MM.1S (cell line): ENCODE measurements at regions not wholly inside any gene's neighbourhood (a gene's known extent, or its start where the extent isn't known, plus 50 kb on each side); places are given as distances from the start of the nearest gene placed in this dataset.

Source experiments
- DNase-seq: peaks from one replicate; pipeline ENCODE4 v3.0.0-alpha.2; 2015
- H2AFZ ChIP-seq: fragments of 300-600 bp; sonication (generic); 2 replicates; pipeline ENCODE4 v1.6.0; 2016; ENCODE audit warnings: antibody characterized with exemption, low read length
- H3F3A ChIP-seq: fragments of 300-600 bp; sonication (generic); 2 replicates; pipeline ENCODE4 v1.6.1; 2016; ENCODE audit warnings: mild to moderate bottlenecking, antibody characterized with exemption, low read length, moderate library complexity, mixed read lengths; ENCODE audit not compliant: insufficient read depth
- H3K27ac ChIP-seq: fragments of 300-600 bp; sonication (generic); 2 replicates; pipeline ENCODE4 v1.5.1; 2016; ENCODE audit warnings: mild to moderate bottlenecking, low read length
- H3K27me3 ChIP-seq: fragments of 300-600 bp; sonication (generic); replicated peaks from 2 replicates; pipeline ENCODE4 v1.6.0; 2016; ENCODE audit warnings: low read length; ENCODE audit not compliant: insufficient read depth
- H3K36me3 ChIP-seq: fragments of 300-600 bp; sonication (generic); replicated peaks from 2 replicates; pipeline ENCODE4 v1.6.1; 2016; ENCODE audit warnings: mild to moderate bottlenecking, low read length, mixed read lengths; ENCODE audit not compliant: insufficient read depth
- H3K4me1 ChIP-seq: fragments of 300-600 bp; sonication (generic); 2 replicates; pipeline ENCODE4 v1.6.1; 2016; ENCODE audit warnings: low read length, mixed read lengths
- H3K4me2 ChIP-seq: fragments of 300-600 bp; sonication (generic); 2 replicates; pipeline ENCODE4 v1.6.0; 2016; ENCODE audit warnings: low read depth, low read length
- H3K4me3 ChIP-seq: fragments of 300-600 bp; sonication (generic); 2 replicates; pipeline ENCODE4 v1.5.1; 2016; ENCODE audit warnings: low read length, mixed read lengths
- H3K79me2 ChIP-seq: fragments of 300-600 bp; sonication (generic); 2 replicates; pipeline ENCODE4 v1.6.1; 2016; ENCODE audit warnings: mixed run types, low read length, mixed read lengths
- H3K9ac ChIP-seq: fragments of 300-600 bp; sonication (generic); 2 replicates; pipeline ENCODE4 v1.6.1; 2016; ENCODE audit warnings: low read length, mixed read lengths
- H3K9me2 ChIP-seq: fragments of 300-600 bp; sonication (generic); replicated peaks from 2 replicates; pipeline ENCODE4 v1.6.1; 2016; ENCODE audit warnings: mild to moderate bottlenecking, low read length, mixed read lengths; ENCODE audit not compliant: insufficient read depth
- H3K9me3 ChIP-seq: fragments of 300-600 bp; sonication (generic); replicated peaks from 2 replicates; pipeline ENCODE4 v1.6.1; 2016; ENCODE audit warnings: mild to moderate bottlenecking, low read length, mixed read lengths; ENCODE audit not compliant: insufficient read depth
- H4K20me1 ChIP-seq: fragments of 300-600 bp; sonication (generic); 2 replicates; pipeline ENCODE4 v1.6.1; 2016; ENCODE audit warnings: mild to moderate bottlenecking, low read length, moderate library complexity, mixed read lengths; ENCODE audit not compliant: insufficient read depth
- CTCF ChIP-seq: fragments of 300-600 bp; sonication (generic); IDR thresholded peaks from 2 replicates; pipeline ENCODE4 v1.5.1; 2016; ENCODE audit warnings: antibody characterized with exemption, low read length, mixed read lengths
- EZH2 ChIP-seq: fragments of 300-600 bp; sonication (generic); optimal IDR thresholded peaks from 2 replicates; pipeline ENCODE3; 2017; ENCODE audit warnings: low read depth, mild to moderate bottlenecking, antibody characterized with exemption, low read length, mixed read lengths
- EZH2phosphoT487 ChIP-seq: fragments of 300-600 bp; sonication (generic); IDR thresholded peaks from 2 replicates; pipeline ENCODE4 v1.6.1; 2018; ENCODE audit warnings: antibody characterized with exemption, low read length

- H3K9me3 ChIP-seq: no peaks in the 10 kb centered on the region
- H4K20me1 ChIP-seq: no peaks in the 10 kb centered on the region
- no peaks in the 10 kb centered on the region for H3K9me2 ChIP-seq
- no peak overlapping the region for H3K9ac ChIP-seq
- TF ChIP-seq EZH2phosphoT487: no peak
- no peak for TF ChIP-seq CTCF
- TF ChIP-seq EZH2: no peak
- H3F3A ChIP-seq: no peaks in the 10 kb centered on the region
- DNase-seq: no peak
- H3K27ac ChIP-seq: no peak overlapping the region
- no peak overlapping the region for H3K4me3 ChIP-seq
- no peaks in the 10 kb centered on the region for H3K27me3 ChIP-seq
- H3K79me2 ChIP-seq: no peaks in the 10 kb centered on the region
- H2AFZ ChIP-seq: no peak overlapping the region
- no peaks in the 10 kb centered on the region for H3K36me3 ChIP-seq
- H3K4me1 ChIP-seq: no peaks in the 10 kb centered on the region
- H3K4me2 ChIP-seq: no peak overlapping the region
Observed at GRCh38 chr7:46191776-46192175, 270.7 kb upstream of the IGFBP3 start.

- no peak for DNase-seq
- no peak overlapping the region for H3K9ac ChIP-seq
- H3K4me2 ChIP-seq: no peak overlapping the region
- no peaks in the 10 kb centered on the region for H3K9me2 ChIP-seq
- H3K36me3 ChIP-seq: no peaks in the 10 kb centered on the region
- H3K27me3 ChIP-seq: no peaks in the 10 kb centered on the region
- H3F3A ChIP-seq: no peaks in the 10 kb centered on the region
- 0 out of 2 replicates have a peak, but pooled peaks cover 2% of the 10 kb centered on the region for H3K4me1 ChIP-seq
- TF ChIP-seq CTCF (no peak), EZH2phosphoT487 (no peak), EZH2 (no peak)
- no peaks in the 10 kb centered on the region for H4K20me1 ChIP-seq
- H2AFZ ChIP-seq: no peak overlapping the region
- H3K9me3 ChIP-seq: no peaks in the 10 kb centered on the region
- H3K27ac ChIP-seq: no peak overlapping the region
- H3K79me2 ChIP-seq: no peaks in the 10 kb centered on the region
- H3K4me3 ChIP-seq: no peak overlapping the region
Observed at GRCh38 chr7:46191296-46191695, 270.2 kb upstream of the IGFBP3 start.

- no peak overlapping the region for H3K9ac ChIP-seq
- H3K9me2 ChIP-seq: no peaks in the 10 kb centered on the region
Observed at GRCh38 chr7:46189255-46189790, 268.3 kb upstream of the IGFBP3 start.

More at GRCh38 chr7:46189255-46189790, 268.3 kb upstream of the IGFBP3 start:
- Histone ChIP-seq H3K36me3 (no peaks in the 10 kb centered on the region), H3K9me3 (no peaks in the 10 kb centered on the region), H3K4me2 (no peak overlapping the region), H2AFZ (no peak overlapping the region), H3K27me3 (no peaks in the 10 kb centered on the region), H3F3A (no peaks in the 10 kb centered on the region), H3K4me1 (peaks cover 10% of the 10 kb centered on the region; the same call in 1 of the 2 replicates), H3K4me3 (no peak overlapping the region), H3K79me2 (no peaks in the 10 kb centered on the region), H3K27ac (no peak overlapping the region), H4K20me1 (no peaks in the 10 kb centered on the region)
- DNase-seq: no peak
- no peak for TF ChIP-seq CTCF
- TF ChIP-seq EZH2phosphoT487: no peak
- no peak for TF ChIP-seq EZH2
